ENCODE measurements at regions not wholly inside any gene's neighbourhood (a gene's known extent, or its start where the extent isn't known, plus 50 kb on each side); places are given as distances from the start of the nearest gene placed in this dataset.

GRCh38 chr1:82491301-82492048, 690.7 kb downstream of the ADGRL2 start:
- TF ChIP-seq, protein P1, sequence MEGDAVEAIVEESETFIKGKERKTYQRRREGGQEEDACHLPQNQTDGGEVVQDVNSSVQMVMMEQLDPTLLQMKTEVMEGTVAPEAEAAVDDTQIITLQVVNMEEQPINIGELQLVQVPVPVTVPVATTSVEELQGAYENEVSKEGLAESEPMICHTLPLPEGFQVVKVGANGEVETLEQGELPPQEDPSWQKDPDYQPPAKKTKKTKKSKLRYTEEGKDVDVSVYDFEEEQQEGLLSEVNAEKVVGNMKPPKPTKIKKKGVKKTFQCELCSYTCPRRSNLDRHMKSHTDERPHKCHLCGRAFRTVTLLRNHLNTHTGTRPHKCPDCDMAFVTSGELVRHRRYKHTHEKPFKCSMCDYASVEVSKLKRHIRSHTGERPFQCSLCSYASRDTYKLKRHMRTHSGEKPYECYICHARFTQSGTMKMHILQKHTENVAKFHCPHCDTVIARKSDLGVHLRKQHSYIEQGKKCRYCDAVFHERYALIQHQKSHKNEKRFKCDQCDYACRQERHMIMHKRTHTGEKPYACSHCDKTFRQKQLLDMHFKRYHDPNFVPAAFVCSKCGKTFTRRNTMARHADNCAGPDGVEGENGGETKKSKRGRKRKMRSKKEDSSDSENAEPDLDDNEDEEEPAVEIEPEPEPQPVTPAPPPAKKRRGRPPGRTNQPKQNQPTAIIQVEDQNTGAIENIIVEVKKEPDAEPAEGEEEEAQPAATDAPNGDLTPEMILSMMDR (conservative IDR thresholded peaks at IDR 0.05; ENCODE audit: low read depth, low read length): no peak
- no peak for TF ChIP-seq POLR2A (IDR thresholded peaks at IDR 0.05; ENCODE audit: low read depth, low read length)
- TF ChIP-seq FOS (IDR thresholded peaks at IDR 0.05; ENCODE audit: low read depth, low read length): no peak
- TF ChIP-seq RCOR1 (IDR thresholded peaks at IDR 0.05; ENCODE audit: insufficient replicate concordance, low read length): no peak
- TF ChIP-seq, protein P2, sequence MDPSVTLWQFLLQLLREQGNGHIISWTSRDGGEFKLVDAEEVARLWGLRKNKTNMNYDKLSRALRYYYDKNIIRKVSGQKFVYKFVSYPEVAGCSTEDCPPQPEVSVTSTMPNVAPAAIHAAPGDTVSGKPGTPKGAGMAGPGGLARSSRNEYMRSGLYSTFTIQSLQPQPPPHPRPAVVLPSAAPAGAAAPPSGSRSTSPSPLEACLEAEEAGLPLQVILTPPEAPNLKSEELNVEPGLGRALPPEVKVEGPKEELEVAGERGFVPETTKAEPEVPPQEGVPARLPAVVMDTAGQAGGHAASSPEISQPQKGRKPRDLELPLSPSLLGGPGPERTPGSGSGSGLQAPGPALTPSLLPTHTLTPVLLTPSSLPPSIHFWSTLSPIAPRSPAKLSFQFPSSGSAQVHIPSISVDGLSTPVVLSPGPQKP (IDR thresholded peaks at IDR 0.05; ENCODE audit: borderline replicate concordance, low read depth, low read length): no peak
- no peak for TF ChIP-seq CEBPB (IDR thresholded peaks at IDR 0.05; ENCODE audit: low read depth, low read length)
- no peak for TF ChIP-seq USF2 (IDR thresholded peaks at IDR 0.05; ENCODE audit: low read depth, low read length)
- no peak for TF ChIP-seq SMC3 (IDR thresholded peaks at IDR 0.05; ENCODE audit: low read depth, low read length)
- no peak for TF ChIP-seq NFE2L2 (IDR thresholded peaks at IDR 0.05; ENCODE audit: low read depth, low read length)
- no peak for TF ChIP-seq BHLHE40 (IDR thresholded peaks at IDR 0.05; ENCODE audit: low read depth, low read length)
